ENCODE measurements at regions not wholly inside any gene's neighbourhood (a gene's known extent, or its start where the extent isn't known, plus 50 kb on each side); places are given as distances from the start of the nearest gene placed in this dataset.
"Not testable (repeated sequence)": the region's sequence is repeated elsewhere in the genome, so short reads cannot be mapped to it uniquely, and the experiment has no call there.

GRCh38 chr2:16244153-16244965 lies 304.0 kb downstream of the MYCN start:
- H3K9ac ChIP-seq (ENCODE audit: low read length) = no peak overlapping the region
- no peak overlapping the region for H3K27ac ChIP-seq (ENCODE audit: low read depth, low read length)
- no peak overlapping the region for H3K4me3 ChIP-seq (ENCODE audit: low read depth in 1 of 2, low read length in 2 of 2)

GRCh38 chr2:16243411-16243996 lies 303.2 kb downstream of the MYCN start:
- H3K27ac ChIP-seq (ENCODE audit: low read depth, low read length) = no peak overlapping the region
- H3K9me3 ChIP-seq (ENCODE audit: low read length) = no peaks in the 10 kb centered on the region
- no peak overlapping the region for H3K9ac ChIP-seq (ENCODE audit: low read length)
- no peak overlapping the region for H3K4me3 ChIP-seq (ENCODE audit: low read depth in 1 of 2, low read length in 2 of 2)
- H3K27me3 ChIP-seq (ENCODE audit: control insufficient read depth in 1 of 2, insufficient read depth in 2 of 2, low read length in 2 of 2) = no peaks in the 10 kb centered on the region
- no peaks in the 10 kb centered on the region for H3K4me1 ChIP-seq (ENCODE audit: insufficient read depth, low read length)
- no peaks in the 10 kb centered on the region for H3K36me3 ChIP-seq (ENCODE audit: insufficient read depth, low read length)

More at GRCh38 chr2:16244153-16244965, 304.0 kb downstream of the MYCN start:
- Histone ChIP-seq H3K9me3 (ENCODE audit: low read length) (no peaks in the 10 kb centered on the region), H3K4me1 (ENCODE audit: insufficient read depth, low read length) (no peaks in the 10 kb centered on the region), H3K36me3 (ENCODE audit: insufficient read depth, low read length) (no peaks in the 10 kb centered on the region), H3K27me3 (ENCODE audit: control insufficient read depth in 1 of 2, insufficient read depth in 2 of 2, low read length in 2 of 2) (no peaks in the 10 kb centered on the region)

GRCh38 chr2:16242906-16243305 lies 302.6 kb downstream of the MYCN start:
- H3K9ac ChIP-seq (ENCODE audit: low read length) = no peak overlapping the region
- H3K9me3 ChIP-seq (ENCODE audit: low read length) = no peaks in the 10 kb centered on the region
- H3K4me1 ChIP-seq (ENCODE audit: insufficient read depth, low read length) = no peaks in the 10 kb centered on the region
- H3K27me3 ChIP-seq (ENCODE audit: control insufficient read depth in 1 of 2, insufficient read depth in 2 of 2, low read length in 2 of 2) = no peaks in the 10 kb centered on the region
- no peak overlapping the region for H3K27ac ChIP-seq (ENCODE audit: low read depth, low read length)
- H3K4me3 ChIP-seq (ENCODE audit: low read depth in 1 of 2, low read length in 2 of 2) = no peak overlapping the region
- H3K36me3 ChIP-seq (ENCODE audit: insufficient read depth, low read length) = no peaks in the 10 kb centered on the region

- no peak overlapping the region for H3K9ac ChIP-seq (ENCODE audit: low read length)
- H3K27ac ChIP-seq (ENCODE audit: low read depth, low read length) = no peak overlapping the region
- H3K4me3 ChIP-seq (ENCODE audit: low read depth in 1 of 2, low read length in 2 of 2) = no peak overlapping the region
- H3K9me3 ChIP-seq (ENCODE audit: low read length) = no peaks in the 10 kb centered on the region
- no peaks in the 10 kb centered on the region for H3K27me3 ChIP-seq (ENCODE audit: control insufficient read depth in 1 of 2, insufficient read depth in 2 of 2, low read length in 2 of 2)
- H3K36me3 ChIP-seq (ENCODE audit: insufficient read depth, low read length) = no peaks in the 10 kb centered on the region
- no peaks in the 10 kb centered on the region for H3K4me1 ChIP-seq (ENCODE audit: insufficient read depth, low read length)
Observed at GRCh38 chr2:16241166-16242160, 301.1 kb downstream of the MYCN start.

GRCh38 chr2:16240402-16240801 lies 300.1 kb downstream of the MYCN start:
- Histone ChIP-seq H3K36me3 (ENCODE audit: insufficient read depth, low read length) (no peaks in the 10 kb centered on the region), H3K4me3 (ENCODE audit: low read depth in 1 of 2, low read length in 2 of 2) (no peak overlapping the region), H3K27ac (ENCODE audit: low read depth, low read length) (no peak overlapping the region), H3K9ac (ENCODE audit: low read length) (no peak overlapping the region), H3K27me3 (ENCODE audit: control insufficient read depth in 1 of 2, insufficient read depth in 2 of 2, low read length in 2 of 2) (no peaks in the 10 kb centered on the region), H3K4me1 (ENCODE audit: insufficient read depth, low read length) (no peaks in the 10 kb centered on the region), H3K9me3 (ENCODE audit: low read length) (no peaks in the 10 kb centered on the region)

GRCh38 chr2:16239296-16239850 lies 299.0 kb downstream of the MYCN start:
- no peak overlapping the region for H3K27ac ChIP-seq (ENCODE audit: low read depth, low read length)
- H3K36me3 ChIP-seq (ENCODE audit: insufficient read depth, low read length) = no peaks in the 10 kb centered on the region
- no peaks in the 10 kb centered on the region for H3K4me1 ChIP-seq (ENCODE audit: insufficient read depth, low read length)
- no peak overlapping the region for H3K9ac ChIP-seq (ENCODE audit: low read length)
- H3K4me3 ChIP-seq (ENCODE audit: low read depth in 1 of 2, low read length in 2 of 2) = no peak overlapping the region
- no peaks in the 10 kb centered on the region for H3K27me3 ChIP-seq (ENCODE audit: control insufficient read depth in 1 of 2, insufficient read depth in 2 of 2, low read length in 2 of 2)
- H3K9me3 ChIP-seq (ENCODE audit: low read length) = no peaks in the 10 kb centered on the region

GRCh38 chr2:16238786-16239185 lies 298.4 kb downstream of the MYCN start:
- no peaks in the 10 kb centered on the region for H3K27me3 ChIP-seq (ENCODE audit: control insufficient read depth in 1 of 2, insufficient read depth in 2 of 2, low read length in 2 of 2)
- H3K36me3 ChIP-seq (ENCODE audit: insufficient read depth, low read length) = no peaks in the 10 kb centered on the region
- no peaks in the 10 kb centered on the region for H3K4me1 ChIP-seq (ENCODE audit: insufficient read depth, low read length)
- no peak overlapping the region for H3K27ac ChIP-seq (ENCODE audit: low read depth, low read length)
- H3K9ac ChIP-seq (ENCODE audit: low read length) = no peak overlapping the region
- no peak overlapping the region for H3K4me3 ChIP-seq (ENCODE audit: low read depth in 1 of 2, low read length in 2 of 2)
- no peaks in the 10 kb centered on the region for H3K9me3 ChIP-seq (ENCODE audit: low read length)

- Histone ChIP-seq H3K27me3 (ENCODE audit: control insufficient read depth in 1 of 2, insufficient read depth in 2 of 2, low read length in 2 of 2) (no peaks in the 10 kb centered on the region), H3K36me3 (ENCODE audit: insufficient read depth, low read length) (no peaks in the 10 kb centered on the region), H3K9me3 (ENCODE audit: low read length) (no peaks in the 10 kb centered on the region), H3K27ac (ENCODE audit: low read depth, low read length) (no peak overlapping the region), H3K4me3 (ENCODE audit: low read depth in 1 of 2, low read length in 2 of 2) (no peak overlapping the region), H3K9ac (ENCODE audit: low read length) (no peak overlapping the region), H3K4me1 (ENCODE audit: insufficient read depth, low read length) (no peaks in the 10 kb centered on the region)
Observed at GRCh38 chr2:16238001-16238761, 297.8 kb downstream of the MYCN start.

- no peaks in the 10 kb centered on the region for H3K4me1 ChIP-seq (ENCODE audit: insufficient read depth, low read length)
- no peaks in the 10 kb centered on the region for H3K36me3 ChIP-seq (ENCODE audit: insufficient read depth, low read length)
- no peaks in the 10 kb centered on the region for H3K9me3 ChIP-seq (ENCODE audit: low read length)
- H3K27me3 ChIP-seq (ENCODE audit: control insufficient read depth in 1 of 2, insufficient read depth in 2 of 2, low read length in 2 of 2) = no peaks in the 10 kb centered on the region
- no peak overlapping the region for H3K4me3 ChIP-seq (ENCODE audit: low read depth in 1 of 2, low read length in 2 of 2)
- no peak overlapping the region for H3K9ac ChIP-seq (ENCODE audit: low read length)
- H3K27ac ChIP-seq (ENCODE audit: low read depth, low read length) = no peak overlapping the region
Observed at GRCh38 chr2:16235747-16236146, 295.4 kb downstream of the MYCN start.

- not testable (repeated sequence) for H3K36me3 ChIP-seq (ENCODE audit: insufficient read depth, low read length); H3K9me3 ChIP-seq (ENCODE audit: low read length); H3K9ac ChIP-seq (ENCODE audit: low read length); H3K4me1 ChIP-seq (ENCODE audit: insufficient read depth, low read length); H3K27ac ChIP-seq (ENCODE audit: low read depth, low read length); H3K4me3 ChIP-seq (ENCODE audit: low read depth in 1 of 2, low read length in 2 of 2); H3K27me3 ChIP-seq (ENCODE audit: control insufficient read depth in 1 of 2, insufficient read depth in 2 of 2, low read length in 2 of 2)
Observed at GRCh38 chr2:16235291-16235690, 294.9 kb downstream of the MYCN start.
